ENCODE measurements at regions not wholly inside any gene's neighbourhood (a gene's known extent, or its start where the extent isn't known, plus 50 kb on each side); places are given as distances from the start of the nearest gene placed in this dataset.
"Not testable (repeated sequence)": the region's sequence is repeated elsewhere in the genome, so short reads cannot be mapped to it uniquely, and the experiment has no call there.

GRCh38 chr13:79997244-79997643 is 343.7 kb downstream of the SPRY2 start:
- Histone ChIP-seq H3K4me3 (ENCODE audit: low read depth in 1 of 2, low read length in 2 of 2) (no peak overlapping the region), H3K27ac (ENCODE audit: low read length) (no peak overlapping the region), H3K36me3 (ENCODE audit: control insufficient read depth in 1 of 2, insufficient read depth in 2 of 2, low read length in 2 of 2) (no peaks in the 10 kb centered on the region), H3K9me3 (ENCODE audit: control insufficient read depth in 1 of 2, low read length in 2 of 2) (no peaks in the 10 kb centered on the region), H3K4me1 (ENCODE audit: control insufficient read depth in 1 of 2, insufficient read depth in 2 of 2, low read length in 2 of 2) (no peaks in the 10 kb centered on the region), H3K27me3 (ENCODE audit: low read depth, low read length) (no peaks in the 10 kb centered on the region)

GRCh38 chr13:79995334-79995733 is 345.6 kb downstream of the SPRY2 start:
- Histone ChIP-seq H3K27me3 (ENCODE audit: low read depth, low read length) (no peaks in the 10 kb centered on the region), H3K9me3 (ENCODE audit: control insufficient read depth in 1 of 2, low read length in 2 of 2) (no peaks in the 10 kb centered on the region), H3K36me3 (ENCODE audit: control insufficient read depth in 1 of 2, insufficient read depth in 2 of 2, low read length in 2 of 2) (no peaks in the 10 kb centered on the region), H3K4me3 (ENCODE audit: low read depth in 1 of 2, low read length in 2 of 2) (no peak overlapping the region), H3K27ac (ENCODE audit: low read length) (no peak overlapping the region), H3K4me1 (ENCODE audit: control insufficient read depth in 1 of 2, insufficient read depth in 2 of 2, low read length in 2 of 2) (no peaks in the 10 kb centered on the region)

- H3K27ac ChIP-seq (ENCODE audit: low read length): no peak overlapping the region
- H3K36me3 ChIP-seq (ENCODE audit: control insufficient read depth in 1 of 2, insufficient read depth in 2 of 2, low read length in 2 of 2): no peaks in the 10 kb centered on the region
- no peaks in the 10 kb centered on the region for H3K9me3 ChIP-seq (ENCODE audit: control insufficient read depth in 1 of 2, low read length in 2 of 2)
- H3K4me3 ChIP-seq (ENCODE audit: low read depth in 1 of 2, low read length in 2 of 2): no peak overlapping the region
- no peaks in the 10 kb centered on the region for H3K4me1 ChIP-seq (ENCODE audit: control insufficient read depth in 1 of 2, insufficient read depth in 2 of 2, low read length in 2 of 2)
- no peaks in the 10 kb centered on the region for H3K27me3 ChIP-seq (ENCODE audit: low read depth, low read length)
Observed at GRCh38 chr13:79992111-79992510, 348.8 kb downstream of the SPRY2 start.

GRCh38 chr13:79990048-79990447 is 350.9 kb downstream of the SPRY2 start:
- H3K4me1 ChIP-seq (ENCODE audit: control insufficient read depth in 1 of 2, insufficient read depth in 2 of 2, low read length in 2 of 2): no peaks in the 10 kb centered on the region
- no peaks in the 10 kb centered on the region for H3K9me3 ChIP-seq (ENCODE audit: control insufficient read depth in 1 of 2, low read length in 2 of 2)
- H3K27ac ChIP-seq (ENCODE audit: low read length): no peak overlapping the region
- no peak overlapping the region for H3K4me3 ChIP-seq (ENCODE audit: low read depth in 1 of 2, low read length in 2 of 2)
- no peaks in the 10 kb centered on the region for H3K27me3 ChIP-seq (ENCODE audit: low read depth, low read length)
- H3K36me3 ChIP-seq (ENCODE audit: control insufficient read depth in 1 of 2, insufficient read depth in 2 of 2, low read length in 2 of 2): no peaks in the 10 kb centered on the region

GRCh38 chr13:79989217-79989661 is 351.7 kb downstream of the SPRY2 start:
- Histone ChIP-seq H3K27ac (ENCODE audit: low read length) (no peak overlapping the region), H3K27me3 (ENCODE audit: low read depth, low read length) (no peaks in the 10 kb centered on the region), H3K4me3 (ENCODE audit: low read depth in 1 of 2, low read length in 2 of 2) (no peak overlapping the region), H3K9me3 (ENCODE audit: control insufficient read depth in 1 of 2, low read length in 2 of 2) (no peaks in the 10 kb centered on the region), H3K4me1 (ENCODE audit: control insufficient read depth in 1 of 2, insufficient read depth in 2 of 2, low read length in 2 of 2) (no peaks in the 10 kb centered on the region), H3K36me3 (ENCODE audit: control insufficient read depth in 1 of 2, insufficient read depth in 2 of 2, low read length in 2 of 2) (no peaks in the 10 kb centered on the region)

- H3K9me3 ChIP-seq (ENCODE audit: control insufficient read depth in 1 of 2, low read length in 2 of 2): no peaks in the 10 kb centered on the region
- no peaks in the 10 kb centered on the region for H3K4me1 ChIP-seq (ENCODE audit: control insufficient read depth in 1 of 2, insufficient read depth in 2 of 2, low read length in 2 of 2)
- no peak overlapping the region for H3K4me3 ChIP-seq (ENCODE audit: low read depth in 1 of 2, low read length in 2 of 2)
- no peaks in the 10 kb centered on the region for H3K27me3 ChIP-seq (ENCODE audit: low read depth, low read length)
- no peaks in the 10 kb centered on the region for H3K36me3 ChIP-seq (ENCODE audit: control insufficient read depth in 1 of 2, insufficient read depth in 2 of 2, low read length in 2 of 2)
- no peak overlapping the region for H3K27ac ChIP-seq (ENCODE audit: low read length)
Observed at GRCh38 chr13:79988573-79988972, 352.4 kb downstream of the SPRY2 start.

- Histone ChIP-seq H3K36me3 (ENCODE audit: control insufficient read depth in 1 of 2, insufficient read depth in 2 of 2, low read length in 2 of 2) (no peaks in the 10 kb centered on the region), H3K9me3 (ENCODE audit: control insufficient read depth in 1 of 2, low read length in 2 of 2) (no peaks in the 10 kb centered on the region), H3K4me3 (ENCODE audit: low read depth in 1 of 2, low read length in 2 of 2) (no peak overlapping the region), H3K27ac (ENCODE audit: low read length) (no peak overlapping the region), H3K4me1 (ENCODE audit: control insufficient read depth in 1 of 2, insufficient read depth in 2 of 2, low read length in 2 of 2) (no peaks in the 10 kb centered on the region), H3K27me3 (ENCODE audit: low read depth, low read length) (no peaks in the 10 kb centered on the region)
Observed at GRCh38 chr13:79987761-79988160, 353.2 kb downstream of the SPRY2 start.

GRCh38 chr13:79987323-79987722 is 353.6 kb downstream of the SPRY2 start:
- H3K9me3 ChIP-seq (ENCODE audit: control insufficient read depth in 1 of 2, low read length in 2 of 2): no peaks in the 10 kb centered on the region
- H3K27ac ChIP-seq (ENCODE audit: low read length): no peak overlapping the region
- no peaks in the 10 kb centered on the region for H3K4me1 ChIP-seq (ENCODE audit: control insufficient read depth in 1 of 2, insufficient read depth in 2 of 2, low read length in 2 of 2)
- H3K4me3 ChIP-seq (ENCODE audit: low read depth in 1 of 2, low read length in 2 of 2): no peak overlapping the region
- H3K27me3 ChIP-seq (ENCODE audit: low read depth, low read length): no peaks in the 10 kb centered on the region
- H3K36me3 ChIP-seq (ENCODE audit: control insufficient read depth in 1 of 2, insufficient read depth in 2 of 2, low read length in 2 of 2): no peaks in the 10 kb centered on the region

GRCh38 chr13:79986890-79987289 is 354.0 kb downstream of the SPRY2 start:
- H3K9me3 ChIP-seq (ENCODE audit: control insufficient read depth in 1 of 2, low read length in 2 of 2): no peaks in the 10 kb centered on the region
- H3K27ac ChIP-seq (ENCODE audit: low read length): no peak overlapping the region
- H3K27me3 ChIP-seq (ENCODE audit: low read depth, low read length): no peaks in the 10 kb centered on the region
- no peaks in the 10 kb centered on the region for H3K36me3 ChIP-seq (ENCODE audit: control insufficient read depth in 1 of 2, insufficient read depth in 2 of 2, low read length in 2 of 2)
- H3K4me1 ChIP-seq (ENCODE audit: control insufficient read depth in 1 of 2, insufficient read depth in 2 of 2, low read length in 2 of 2): no peaks in the 10 kb centered on the region
- no peak overlapping the region for H3K4me3 ChIP-seq (ENCODE audit: low read depth in 1 of 2, low read length in 2 of 2)

GRCh38 chr13:79974935-79975650 is 365.8 kb downstream of the SPRY2 start:
- not testable (repeated sequence) for H3K9me3 ChIP-seq (ENCODE audit: control insufficient read depth in 1 of 2, low read length in 2 of 2); H3K27me3 ChIP-seq (ENCODE audit: low read depth, low read length); H3K4me3 ChIP-seq (ENCODE audit: low read depth in 1 of 2, low read length in 2 of 2); H3K27ac ChIP-seq (ENCODE audit: low read length); H3K4me1 ChIP-seq (ENCODE audit: control insufficient read depth in 1 of 2, insufficient read depth in 2 of 2, low read length in 2 of 2); H3K36me3 ChIP-seq (ENCODE audit: control insufficient read depth in 1 of 2, insufficient read depth in 2 of 2, low read length in 2 of 2)

- H3K4me1 ChIP-seq (ENCODE audit: control insufficient read depth in 1 of 2, insufficient read depth in 2 of 2, low read length in 2 of 2): no peaks in the 10 kb centered on the region
Observed at GRCh38 chr13:79973533-79973963, 367.4 kb downstream of the SPRY2 start.

GRCh38 chr13:79972066-79972569 is 368.8 kb downstream of the SPRY2 start:
- Histone ChIP-seq H3K4me3 (ENCODE audit: low read depth in 1 of 2, low read length in 2 of 2) (no peak overlapping the region), H3K36me3 (ENCODE audit: control insufficient read depth in 1 of 2, insufficient read depth in 2 of 2, low read length in 2 of 2) (no peaks in the 10 kb centered on the region), H3K27me3 (ENCODE audit: low read depth, low read length) (no peaks in the 10 kb centered on the region), H3K9me3 (ENCODE audit: control insufficient read depth in 1 of 2, low read length in 2 of 2) (peaks cover 0 to 2% of the 10 kb centered on the region in 2 donors), H3K27ac (ENCODE audit: low read length) (no peak overlapping the region), H3K4me1 (ENCODE audit: control insufficient read depth in 1 of 2, insufficient read depth in 2 of 2, low read length in 2 of 2) (no peaks in the 10 kb centered on the region)

More at GRCh38 chr13:79973533-79973963, 367.4 kb downstream of the SPRY2 start:
- H3K4me3 ChIP-seq (ENCODE audit: low read depth in 1 of 2, low read length in 2 of 2): peak overlapping the region in 1 of 2 donors; percentile 4
- H3K27ac ChIP-seq (ENCODE audit: low read length): no peak overlapping the region
- no peaks in the 10 kb centered on the region for H3K27me3 ChIP-seq (ENCODE audit: low read depth, low read length)
- peaks cover 0 to 2% of the 10 kb centered on the region in 2 donors for H3K9me3 ChIP-seq (ENCODE audit: control insufficient read depth in 1 of 2, low read length in 2 of 2)
- no peaks in the 10 kb centered on the region for H3K36me3 ChIP-seq (ENCODE audit: control insufficient read depth in 1 of 2, insufficient read depth in 2 of 2, low read length in 2 of 2)
